CD14-positive monocyte (primary cell): ENCODE measurements at regions not wholly inside any gene's neighbourhood (a gene's known extent, or its start where the extent isn't known, plus 50 kb on each side); places are given as distances from the start of the nearest gene placed in this dataset.

Experiments
- DNase-seq, 3 donors: peaks; one replicate each; pipeline ENCODE4 v3.0.0-alpha.2; 2011 to 2022
- H2AFZ ChIP-seq: 2 replicates; pipeline ENCODE4 v1.6.0; 2012; ENCODE audit warnings: mild to moderate bottlenecking, low read depth, low read length, inconsistent platforms; ENCODE audit not compliant: insufficient read depth, poor library complexity, severe bottlenecking
- H3K27ac ChIP-seq, 2 donors: 1 replicate in 1 of 2; 2 replicates in 1 of 2; pipeline ENCODE4 v1.5.1; 2012 to 2013; ENCODE audit warnings: low read length in 2 of 2, control low read depth in 1 of 2, inconsistent platforms in 1 of 2, low read depth in 1 of 2, mild to moderate bottlenecking in 1 of 2
- H3K27me3 ChIP-seq, 2 donors: one replicate each; pipeline versions ENCODE4 v1.6.0 to v1.6.1; 2011 to 2013; ENCODE audit warnings: low read length in 2 of 2; ENCODE audit not compliant: control insufficient read depth in 2 of 2, insufficient read depth in 2 of 2
- H3K36me3 ChIP-seq, 2 donors: replicated peaks in 1 of 2; 1 replicate in 1 of 2; 2 replicates in 1 of 2; pipeline versions ENCODE4 v1.5.1 to v1.6.1; 2012 to 2013; ENCODE audit warnings: low read length in 2 of 2, control low read depth in 1 of 2, inconsistent platforms in 1 of 2, mild to moderate bottlenecking in 1 of 2; ENCODE audit not compliant: insufficient read depth in 2 of 2, control insufficient read depth in 1 of 2
- H3K4me1 ChIP-seq, 2 donors: 1 replicate in 1 of 2; 2 replicates in 1 of 2; pipeline versions ENCODE4 v1.5.1 to v1.6.1; 2012 to 2013; ENCODE audit warnings: low read length in 2 of 2, control low read depth in 1 of 2, inconsistent platforms in 1 of 2, mild to moderate bottlenecking in 1 of 2, moderate library complexity in 1 of 2; ENCODE audit not compliant: insufficient read depth in 2 of 2, control insufficient read depth in 1 of 2
- H3K4me2 ChIP-seq: replicated peaks from 2 replicates; pipeline ENCODE3; 2012; ENCODE audit warnings: low read length, moderate library complexity, mild to moderate bottlenecking; ENCODE audit not compliant: poor library complexity, severe bottlenecking; ENCODE audit errors: extremely low read depth
- H3K4me3 ChIP-seq, 3 experiments: fragments of 200-600 bp in 1 of 3; sonication (generic) in 1 of 3; replicated peaks in 1 of 3; 1 replicate in 2 of 3; 2 replicates in 1 of 3; pipeline ENCODE4 v1.5.1; 2011 to 2013; ENCODE audit warnings: low read length in 3 of 3, mild to moderate bottlenecking in 3 of 3, control low read depth in 2 of 3, low read depth in 2 of 3, inconsistent platforms in 1 of 3, moderate library complexity in 1 of 3
- H3K79me2 ChIP-seq: 2 replicates; pipeline ENCODE4 v1.6.0; 2012; ENCODE audit warnings: mild to moderate bottlenecking, control low read depth, inconsistent platforms, low read length, moderate library complexity; ENCODE audit not compliant: insufficient read depth
- H3K9ac ChIP-seq: 2 replicates; pipeline ENCODE4 v1.6.0; 2017; ENCODE audit warnings: low read length, mild to moderate bottlenecking; ENCODE audit not compliant: insufficient read depth, poor library complexity, severe bottlenecking
- H3K9me3 ChIP-seq, 2 donors: replicated peaks in 1 of 2; 1 replicate in 1 of 2; 2 replicates in 1 of 2; pipeline versions ENCODE4 v1.5.1 to v1.6.1; 2012 to 2013; ENCODE audit warnings: low read length in 2 of 2, control low read depth in 1 of 2; ENCODE audit not compliant: control insufficient read depth in 1 of 2, insufficient read depth in 1 of 2
- H4K20me1 ChIP-seq: 2 replicates; pipeline ENCODE4 v1.6.0; 2012; ENCODE audit warnings: mild to moderate bottlenecking, low read length, control low read depth, moderate library complexity; ENCODE audit not compliant: insufficient read depth
- H3K27ac Mint-ChIP-seq, 7 donors: one replicate each; pipeline ENCODE4 v1.8.0; 2020; ENCODE audit warnings: mild to moderate bottlenecking in 7 of 7, mixed read lengths in 7 of 7, moderate library complexity in 6 of 7, inconsistent platforms in 2 of 7
- H3K27me3 Mint-ChIP-seq, 3 donors: one replicate each; pipeline ENCODE4 v1.8.0; 2021 to 2022; ENCODE audit warnings: low read depth in 3 of 3, mild to moderate bottlenecking in 3 of 3, mixed read lengths in 3 of 3, moderate library complexity in 3 of 3, inconsistent platforms in 1 of 3
- H3K36me3 Mint-ChIP-seq, 2 donors: one replicate each; pipeline ENCODE4 v1.8.0; 2020; ENCODE audit warnings: mixed read lengths in 2 of 2, inconsistent platforms in 1 of 2, mild to moderate bottlenecking in 1 of 2
- H3K4me1 Mint-ChIP-seq: one replicate; pipeline ENCODE4 v1.8.0; 2020; ENCODE audit warnings: mild to moderate bottlenecking, mixed read lengths
- H3K4me3 Mint-ChIP-seq, 2 donors: one replicate each; pipeline ENCODE4 v1.8.0; 2020; ENCODE audit warnings: mild to moderate bottlenecking in 2 of 2, mixed read lengths in 2 of 2, moderate library complexity in 1 of 2
- H3K9me3 Mint-ChIP-seq, 7 donors: one replicate each; pipeline ENCODE4 v1.8.0; 2020 to 2022; ENCODE audit warnings: mixed read lengths in 7 of 7, mild to moderate bottlenecking in 6 of 7, moderate library complexity in 6 of 7, inconsistent platforms in 2 of 7
- WGBS: methylation state at CpG from one replicate; pipeline ENCODE4 v1.1.5; 2013; ENCODE audit warnings: missing lambda C conversion rate; ENCODE audit not compliant: insufficient coverage; 5-methylcytosine and 5-hydroxymethylcytosine counted together
- intact Hi-C, 2 donors: fragments of 100-400 bp; cut with micrococcal nuclease; formaldehyde crosslinking; loops; one replicate each; pipeline versions ENCODE4 v1.15.0 to v1.15.1; 2023
- TF ChIP-seq, protein P1 (sequence below): fragments of 200-600 bp; IDR thresholded peaks from one replicate; pipeline ENCODE4 v1.8.0; 2022; ENCODE audit warnings: antibody characterized with exemption, mild to moderate bottlenecking

DNA sequence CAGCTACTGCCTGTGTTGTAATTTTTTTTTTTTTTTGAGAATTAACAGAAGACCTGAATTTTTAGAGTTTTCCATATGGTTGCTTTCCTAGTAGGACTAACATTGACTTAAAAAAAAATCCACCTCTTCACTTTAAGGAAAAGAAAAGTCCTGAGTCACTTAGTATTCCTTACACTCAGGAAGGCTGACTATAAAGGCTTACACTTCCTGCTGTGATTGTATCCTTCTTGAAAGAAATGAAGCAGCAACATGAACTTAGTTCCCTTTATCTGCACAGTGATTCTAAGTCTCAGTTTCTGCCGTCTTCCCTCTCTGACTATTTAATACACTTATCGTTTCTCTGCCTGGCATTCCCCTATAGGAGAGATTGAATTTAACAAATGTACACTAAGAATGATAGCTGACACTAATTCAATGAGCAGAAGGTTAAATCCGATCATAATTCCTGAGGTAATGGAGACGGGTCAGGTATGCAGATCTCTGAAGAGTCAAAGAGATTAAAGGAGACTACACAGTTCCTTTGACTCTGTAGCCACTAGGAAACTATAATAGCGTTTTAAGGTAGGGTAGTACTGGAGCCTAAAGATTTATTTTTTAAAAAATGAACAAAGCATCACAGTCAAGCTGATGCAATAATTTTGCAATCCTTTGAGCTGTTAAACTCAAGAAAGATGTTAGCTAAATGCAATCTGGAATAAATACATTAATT is 185.1 kb upstream of the ELAVL2 start:
- TF ChIP-seq, protein P1, sequence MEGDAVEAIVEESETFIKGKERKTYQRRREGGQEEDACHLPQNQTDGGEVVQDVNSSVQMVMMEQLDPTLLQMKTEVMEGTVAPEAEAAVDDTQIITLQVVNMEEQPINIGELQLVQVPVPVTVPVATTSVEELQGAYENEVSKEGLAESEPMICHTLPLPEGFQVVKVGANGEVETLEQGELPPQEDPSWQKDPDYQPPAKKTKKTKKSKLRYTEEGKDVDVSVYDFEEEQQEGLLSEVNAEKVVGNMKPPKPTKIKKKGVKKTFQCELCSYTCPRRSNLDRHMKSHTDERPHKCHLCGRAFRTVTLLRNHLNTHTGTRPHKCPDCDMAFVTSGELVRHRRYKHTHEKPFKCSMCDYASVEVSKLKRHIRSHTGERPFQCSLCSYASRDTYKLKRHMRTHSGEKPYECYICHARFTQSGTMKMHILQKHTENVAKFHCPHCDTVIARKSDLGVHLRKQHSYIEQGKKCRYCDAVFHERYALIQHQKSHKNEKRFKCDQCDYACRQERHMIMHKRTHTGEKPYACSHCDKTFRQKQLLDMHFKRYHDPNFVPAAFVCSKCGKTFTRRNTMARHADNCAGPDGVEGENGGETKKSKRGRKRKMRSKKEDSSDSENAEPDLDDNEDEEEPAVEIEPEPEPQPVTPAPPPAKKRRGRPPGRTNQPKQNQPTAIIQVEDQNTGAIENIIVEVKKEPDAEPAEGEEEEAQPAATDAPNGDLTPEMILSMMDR, result no peak
- Histone ChIP-seq H3K27ac (no peak overlapping the region), H2AFZ (no peak overlapping the region), H3K36me3 (no peaks in the 10 kb centered on the region), H3K9me3 (peaks cover 0 to 3% of the 10 kb centered on the region in 2 donors), H3K4me2 (no peak overlapping the region), H3K9ac (no peak overlapping the region), H3K4me3 (no peak overlapping the region), H3K4me1 (no peaks in the 10 kb centered on the region), H3K79me2 (no peaks in the 10 kb centered on the region), H3K27me3 (no peaks in the 10 kb centered on the region), H4K20me1 (no peaks in the 10 kb centered on the region)
- Mint-ChIP-seq H3K9me3 (peaks cover 0 to 5% (median 3%) of the 10 kb centered on the region in 7 donors), H3K27me3 (no peaks in the 10 kb centered on the region), H3K36me3 (no peaks in the 10 kb centered on the region), H3K4me1 (no peaks in the 10 kb centered on the region), H3K27ac (no peak overlapping the region), H3K4me3 (no peak overlapping the region)
- DNase-seq, result no peak
- WGBS, result 67% methylated on average over 1 of the region's 5 CpGs
- intact Hi-C loops, result no loop called here

DNA sequence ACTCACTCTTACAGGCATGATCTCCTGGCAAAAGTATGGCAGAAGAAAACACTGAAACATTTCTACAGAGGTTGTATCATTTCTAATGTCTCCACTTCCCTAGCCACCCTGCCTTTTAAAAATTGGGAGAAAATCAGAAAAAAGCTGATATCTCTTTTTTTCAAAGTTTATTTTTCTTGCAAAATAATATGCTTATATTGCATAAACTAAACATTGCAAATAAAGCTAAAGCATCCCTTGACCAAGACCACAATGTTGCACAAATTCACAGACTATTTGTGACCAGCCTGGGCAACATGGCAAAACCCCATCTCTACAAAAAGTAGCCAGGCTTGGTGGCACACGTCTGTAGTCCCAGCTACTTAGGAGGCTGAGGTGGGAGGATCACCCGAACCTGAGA is 183.3 kb upstream of the ELAVL2 start:
- H3K27ac ChIP-seq, result no peak overlapping the region
- no peak for DNase-seq
- H3K9ac ChIP-seq, result no peak overlapping the region
- H3K36me3 Mint-ChIP-seq, result no peaks in the 10 kb centered on the region
- H3K27ac Mint-ChIP-seq, result no peak overlapping the region
- H3K27me3 ChIP-seq, result no peaks in the 10 kb centered on the region
- H4K20me1 ChIP-seq, result no peaks in the 10 kb centered on the region
- H3K79me2 ChIP-seq, result no peaks in the 10 kb centered on the region
- peaks cover 0 to 5% (median 0%) of the 10 kb centered on the region in 7 donors for H3K9me3 Mint-ChIP-seq
- no peaks in the 10 kb centered on the region for H3K36me3 ChIP-seq
- TF ChIP-seq, protein P1, result no peak
- H3K4me3 ChIP-seq, result no peak overlapping the region
- H3K4me3 Mint-ChIP-seq, result no peak overlapping the region
- WGBS, result no CpG with 5 or more reads among the region's 2 CpGs
- H2AFZ ChIP-seq, result no peak overlapping the region
- no peaks in the 10 kb centered on the region for H3K4me1 ChIP-seq
- H3K27me3 Mint-ChIP-seq, result no peaks in the 10 kb centered on the region
- no peak overlapping the region for H3K4me2 ChIP-seq
- H3K9me3 ChIP-seq, result peaks cover 3 to 7% of the 10 kb centered on the region in 2 donors
- no peaks in the 10 kb centered on the region for H3K4me1 Mint-ChIP-seq
- intact Hi-C loops, result no loop called here
